OCI-LY7 (cell line): ENCODE measurements at regions not wholly inside any gene's neighbourhood (a gene's known extent, or its start where the extent isn't known, plus 50 kb on each side); places are given as distances from the start of the nearest gene placed in this dataset.

Source experiments
- BruUV-seq: library from RNA; stranded (reverse); fragments of 400-500 nt; replicated peaks from 2 replicates; lab custom pipeline; 2021; lab: Mats Ljungman, UMichigan
- CTCF ChIA-PET: fragments of 300-600 bp; sonication (Branson Sonifier 250); formaldehyde crosslinking; loops from one replicate; lab custom pipeline; 2022; ENCODE audit warnings: antibody characterized with exemption; ENCODE audit not compliant: unreplicated experiment; lab: Charles Lee
- POLR2A ChIA-PET: fragments of 300-600 bp; sonication (Branson Sonifier 250); formaldehyde crosslinking; loops from one replicate; lab custom pipeline; 2022; ENCODE audit warnings: antibody characterized with exemption; lab: Charles Lee
- DNase-seq: peaks from one replicate; pipeline ENCODE4 v3.0.0-alpha.2; 2015; ENCODE audit warnings: low spot score
- H2AFZ ChIP-seq: fragments of 200-600 bp; sonication (generic), shearing (Covaris generic); 2 replicates; pipeline ENCODE4 v1.6.1; 2014; ENCODE audit warnings: mild to moderate bottlenecking, antibody characterized with exemption, low read length, moderate library complexity
- H3K27ac ChIP-seq: fragments of 200-600 bp; sonication (generic); 2 replicates; pipeline ENCODE4 v1.5.1; 2014; ENCODE audit warnings: mixed run types, low read depth, mild to moderate bottlenecking, moderate library complexity, low read length, inconsistent platforms; ENCODE audit not compliant: poor library complexity, severe bottlenecking
- H3K36me3 ChIP-seq: fragments of 200-600 bp; sonication (generic); 2 replicates; pipeline ENCODE4 v1.6.1; 2014; ENCODE audit warnings: mild to moderate bottlenecking, antibody characterized with exemption, low read length, moderate library complexity, mixed read lengths; ENCODE audit not compliant: insufficient read depth
- H3K4me1 ChIP-seq: fragments of 200-600 bp; sonication (generic); 2 replicates; pipeline ENCODE4 v1.5.1; 2014; ENCODE audit warnings: mild to moderate bottlenecking, low read length; ENCODE audit not compliant: insufficient read depth, poor library complexity, severe bottlenecking
- H3K4me2 ChIP-seq: fragments of 200-600 bp; sonication (generic); 2 replicates; pipeline ENCODE4 v1.6.1; 2014; ENCODE audit warnings: mild to moderate bottlenecking, low read length
- H3K4me3 ChIP-seq: fragments of 200-600 bp; sonication (generic); 2 replicates; pipeline ENCODE4 v1.5.1; 2014; ENCODE audit warnings: mild to moderate bottlenecking, low read depth, low read length; ENCODE audit not compliant: poor library complexity, severe bottlenecking
- H3K79me2 ChIP-seq: fragments of 200-600 bp; sonication (generic); 2 replicates; pipeline ENCODE4 v1.6.1; 2016; ENCODE audit warnings: low read depth, mild to moderate bottlenecking, low read length, moderate library complexity, mixed read lengths; ENCODE audit not compliant: insufficient read depth
- H3K9me2 ChIP-seq: fragments of 200-600 bp; sonication (generic); 2 replicates; pipeline ENCODE4 v1.6.1; 2016; ENCODE audit warnings: mild to moderate bottlenecking, low read length, mixed read lengths; ENCODE audit not compliant: insufficient read depth
- H3K9me3 ChIP-seq: fragments of 200-600 bp; sonication (generic); 2 replicates; pipeline ENCODE4 v1.6.1; 2014; ENCODE audit warnings: mild to moderate bottlenecking, mixed run types, low read length, mixed read lengths
- H4K20me1 ChIP-seq: fragments of 200-600 bp; sonication (generic); 2 replicates; pipeline ENCODE4 v1.6.1; 2014; ENCODE audit warnings: mild to moderate bottlenecking, antibody characterized with exemption, low read length, moderate library complexity, mixed read lengths; ENCODE audit not compliant: insufficient read depth
- CTCF ChIP-seq: fragments of 200-600 bp; sonication (generic); conservative IDR thresholded peaks from 2 replicates; pipeline ENCODE4 v1.5.1; 2014; ENCODE audit warnings: mild to moderate bottlenecking, antibody characterized with exemption, low read length, moderate library complexity, mixed read lengths
- EZH2phosphoT487 ChIP-seq: fragments of 200-600 bp; sonication (generic); IDR thresholded peaks from 2 replicates; pipeline ENCODE4 v1.6.1; 2018; ENCODE audit warnings: low read depth, borderline replicate concordance, mild to moderate bottlenecking, mixed run types, antibody characterized with exemption, low read length, moderate library complexity, mixed read lengths
- intact Hi-C: fragments of 100-400 bp; cut with micrococcal nuclease; formaldehyde crosslinking; loops from one replicate; pipeline ENCODE4 v1.10.0; 2022; ENCODE audit not compliant: unreplicated experiment

DNA sequence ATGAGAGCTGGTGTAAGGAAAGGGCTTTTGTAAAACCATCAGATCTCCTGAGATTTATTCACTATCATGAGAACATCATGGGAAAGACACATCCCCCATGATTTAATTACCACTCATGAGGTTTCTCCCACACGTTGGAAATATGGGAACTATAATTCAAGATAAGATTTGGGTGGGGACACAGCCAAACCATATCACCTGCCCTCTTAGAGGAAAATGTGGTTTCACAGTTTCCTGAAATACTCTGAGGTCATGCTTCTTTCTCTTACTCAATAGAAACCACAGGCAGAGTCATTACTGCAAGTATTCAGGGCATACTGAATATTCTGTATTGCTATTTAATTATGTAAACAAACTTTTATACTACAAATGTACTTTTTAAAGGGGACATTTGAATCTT lies 1453.3 kb downstream of the PCDH18 start:
- H3K27ac ChIP-seq: no peak overlapping the region
- H3K79me2 ChIP-seq: no peaks in the 10 kb centered on the region
- CTCF ChIA-PET: interaction anchor here (0.5 kb wide), 1 partner anchor 1229 kb away, joined by 3 read pairs; no protein-coding TSS in a partner anchor
- intact Hi-C loops: no loop called here
- H3K9me2 ChIP-seq: no peaks in the 10 kb centered on the region
- no peaks in the 10 kb centered on the region for H3K4me1 ChIP-seq
- no peaks in the 10 kb centered on the region for H3K9me3 ChIP-seq
- no peak for TF ChIP-seq EZH2phosphoT487
- TF ChIP-seq CTCF: no peak
- no peak for DNase-seq
- POLR2A ChIA-PET: no interaction called here
- no peak overlapping the region for H3K4me2 ChIP-seq
- no peak overlapping the region for H3K4me3 ChIP-seq
- no peak overlapping the region for H2AFZ ChIP-seq
- H3K36me3 ChIP-seq: no peaks in the 10 kb centered on the region
- H4K20me1 ChIP-seq: no peaks in the 10 kb centered on the region
- no TSS peak for BruUV-seq

DNA sequence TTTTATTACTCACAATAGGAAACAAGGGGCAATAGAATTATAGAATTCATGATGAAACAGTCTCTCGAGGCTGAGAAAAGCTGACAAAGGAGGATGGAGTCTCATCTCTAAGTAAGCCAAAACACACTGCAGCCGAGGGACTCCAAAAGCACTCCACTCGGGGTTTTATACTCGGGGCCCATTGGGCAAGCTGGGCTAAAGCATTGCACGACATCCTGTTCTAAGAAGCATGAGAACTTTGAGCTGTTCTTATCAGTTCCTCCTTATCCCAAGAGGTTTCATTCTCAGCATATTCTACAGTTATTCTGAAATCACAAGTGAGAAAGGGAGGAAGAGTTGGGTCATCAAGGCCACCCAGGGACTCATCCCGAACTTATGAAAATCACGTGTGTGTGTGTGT lies 1475.5 kb downstream of the PCDH18 start:
- BruUV-seq: no TSS peak

More for the DNA sequence above, 1475.5 kb downstream of the PCDH18 start:
- Histone ChIP-seq H3K4me1 (no peaks in the 10 kb centered on the region), H3K27ac (no peak overlapping the region), H3K4me3 (no peak overlapping the region), H3K9me3 (no peaks in the 10 kb centered on the region), H3K79me2 (no peaks in the 10 kb centered on the region), H4K20me1 (no peaks in the 10 kb centered on the region), H2AFZ (no peak overlapping the region), H3K9me2 (no peaks in the 10 kb centered on the region), H3K4me2 (no peak overlapping the region), H3K36me3 (no peaks in the 10 kb centered on the region)
- POLR2A ChIA-PET: interaction anchor here (0.5 kb wide), 1 partner anchor 288 kb away, joined by 3 read pairs; no protein-coding TSS in a partner anchor
- TF ChIP-seq CTCF (no peak), EZH2phosphoT487 (no peak)
- intact Hi-C loops: no loop called here
- CTCF ChIA-PET: no interaction called here
- DNase-seq: no peak
